Brain microvascular endothelial cell (primary cell): ENCODE measurements at regions not wholly inside any gene's neighbourhood (a gene's known extent, or its start where the extent isn't known, plus 50 kb on each side); places are given as distances from the start of the nearest gene placed in this dataset.
A peak's percentile ranks its signal among the peaks of the same experiment; 100 is the strongest.

Source experiments
- DNase-seq: peaks from one replicate; pipeline ENCODE4 v3.0.0-alpha.2; 2020
- H3K27ac ChIP-seq: fragments of 250-450 bp; sonication (Bioruptor Pico); 2 replicates; pipeline ENCODE4 v1.5.1; 2020; ENCODE audit warnings: mild to moderate bottlenecking, moderate library complexity
- H3K27me3 ChIP-seq: fragments of 250-450 bp; sonication (Bioruptor Pico); replicated peaks from 2 replicates; pipeline ENCODE4 v1.5.1; 2020; ENCODE audit warnings: mild to moderate bottlenecking
- H3K36me3 ChIP-seq: fragments of 250-450 bp; sonication (Bioruptor Pico); replicated peaks from 2 replicates; pipeline ENCODE4 v1.5.1; 2020; ENCODE audit warnings: mild to moderate bottlenecking
- H3K4me3 ChIP-seq: 2 replicates; pipeline ENCODE4 v1.5.1; 2011; ENCODE audit warnings: low read depth, mild to moderate bottlenecking, control low read depth, low read length, moderate library complexity
- in situ Hi-C: cut with HindIII; loops from 2 replicates; pipeline ENCODE4 v1.10.0; 2017; ENCODE audit warnings: low sequenced_read_pairs, low pct_ligation_motif_present
- TF ChIP-seq, protein P1 (sequence below): IDR thresholded peaks from 2 replicates; pipeline ENCODE4 v1.5.1; 2011; ENCODE audit warnings: low read depth, mild to moderate bottlenecking, moderate library complexity, low read length, control low read depth, inconsistent platforms; ENCODE audit errors: missing control alignments

DNA sequence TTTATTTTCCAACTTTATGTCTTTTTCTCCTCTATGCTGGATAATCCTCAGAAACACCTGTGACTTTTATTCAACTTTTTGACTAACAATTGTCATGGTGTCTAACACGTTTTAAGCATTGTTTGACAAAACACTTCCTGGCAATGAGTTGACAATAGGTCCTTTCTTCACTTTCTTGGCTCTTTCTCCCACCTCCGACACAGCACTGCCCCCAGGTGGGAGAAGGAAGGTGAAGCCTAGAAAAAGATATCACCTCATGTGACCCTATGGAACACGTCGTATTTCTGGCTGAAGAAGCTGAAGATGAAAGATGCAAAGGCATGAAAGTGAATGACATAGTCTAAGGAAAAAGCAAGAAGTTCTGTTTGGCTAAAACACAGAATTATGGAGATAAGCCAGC is 430.0 kb downstream of the ETNK1 start:
- DNase-seq, result no peak
- in situ Hi-C loops, result no loop called here
- Histone ChIP-seq H3K27me3 (no peaks in the 10 kb centered on the region), H3K4me3 (no peak overlapping the region), H3K36me3 (no peaks in the 10 kb centered on the region), H3K27ac (no peak overlapping the region)
- TF ChIP-seq, protein P1, sequence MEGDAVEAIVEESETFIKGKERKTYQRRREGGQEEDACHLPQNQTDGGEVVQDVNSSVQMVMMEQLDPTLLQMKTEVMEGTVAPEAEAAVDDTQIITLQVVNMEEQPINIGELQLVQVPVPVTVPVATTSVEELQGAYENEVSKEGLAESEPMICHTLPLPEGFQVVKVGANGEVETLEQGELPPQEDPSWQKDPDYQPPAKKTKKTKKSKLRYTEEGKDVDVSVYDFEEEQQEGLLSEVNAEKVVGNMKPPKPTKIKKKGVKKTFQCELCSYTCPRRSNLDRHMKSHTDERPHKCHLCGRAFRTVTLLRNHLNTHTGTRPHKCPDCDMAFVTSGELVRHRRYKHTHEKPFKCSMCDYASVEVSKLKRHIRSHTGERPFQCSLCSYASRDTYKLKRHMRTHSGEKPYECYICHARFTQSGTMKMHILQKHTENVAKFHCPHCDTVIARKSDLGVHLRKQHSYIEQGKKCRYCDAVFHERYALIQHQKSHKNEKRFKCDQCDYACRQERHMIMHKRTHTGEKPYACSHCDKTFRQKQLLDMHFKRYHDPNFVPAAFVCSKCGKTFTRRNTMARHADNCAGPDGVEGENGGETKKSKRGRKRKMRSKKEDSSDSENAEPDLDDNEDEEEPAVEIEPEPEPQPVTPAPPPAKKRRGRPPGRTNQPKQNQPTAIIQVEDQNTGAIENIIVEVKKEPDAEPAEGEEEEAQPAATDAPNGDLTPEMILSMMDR, result peak; percentile 73

DNA sequence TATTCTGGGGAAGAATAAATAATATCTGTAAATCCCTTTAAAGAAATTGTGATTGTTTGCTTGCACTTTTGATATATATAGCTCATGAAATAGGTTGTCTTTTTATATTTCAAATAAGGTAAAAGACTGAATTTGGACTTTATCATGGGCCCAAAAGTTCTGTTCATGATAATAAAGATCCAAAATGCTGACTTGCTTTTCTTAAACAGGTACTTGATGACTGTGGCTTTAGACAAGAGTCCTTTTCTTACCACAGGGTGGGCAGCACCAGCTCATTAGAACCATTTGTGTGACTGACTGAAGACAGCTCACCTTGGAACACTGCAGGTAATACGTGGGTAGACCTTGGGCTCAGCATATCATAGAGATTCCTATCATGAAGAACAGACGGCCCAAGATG is 432.6 kb downstream of the ETNK1 start:
- in situ Hi-C loops, result no loop called here
- no peaks in the 10 kb centered on the region for H3K36me3 ChIP-seq
- H3K27me3 ChIP-seq, result no peaks in the 10 kb centered on the region
- TF ChIP-seq, protein P1, result no peak
- no peak overlapping the region for H3K27ac ChIP-seq
- H3K4me3 ChIP-seq, result no peak overlapping the region
- no peak for DNase-seq

DNA sequence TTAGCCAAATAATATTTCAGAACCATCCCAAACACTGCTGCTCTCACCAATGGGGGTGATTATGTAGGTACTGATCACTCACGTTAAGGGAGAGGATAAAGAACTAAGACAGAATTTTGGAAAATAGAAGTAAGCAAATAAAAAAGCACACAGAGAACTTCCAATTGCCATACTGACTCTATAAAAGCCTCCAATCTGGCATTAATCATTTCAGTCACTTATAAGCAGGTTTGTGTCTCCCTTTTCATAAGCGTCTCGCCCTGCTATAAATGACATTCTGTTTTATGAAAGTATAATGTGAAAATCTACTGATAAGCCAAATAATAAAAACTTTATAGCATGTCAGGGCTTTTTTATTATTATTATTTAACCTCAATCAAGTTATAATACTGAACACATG is 435.2 kb downstream of the ETNK1 start:
- Histone ChIP-seq H3K4me3 (no peak overlapping the region), H3K36me3 (no peaks in the 10 kb centered on the region), H3K27ac (no peak overlapping the region), H3K27me3 (no peaks in the 10 kb centered on the region)
- TF ChIP-seq, protein P1, result no peak
- no peak for DNase-seq
- in situ Hi-C loops, result no loop called here

DNA sequence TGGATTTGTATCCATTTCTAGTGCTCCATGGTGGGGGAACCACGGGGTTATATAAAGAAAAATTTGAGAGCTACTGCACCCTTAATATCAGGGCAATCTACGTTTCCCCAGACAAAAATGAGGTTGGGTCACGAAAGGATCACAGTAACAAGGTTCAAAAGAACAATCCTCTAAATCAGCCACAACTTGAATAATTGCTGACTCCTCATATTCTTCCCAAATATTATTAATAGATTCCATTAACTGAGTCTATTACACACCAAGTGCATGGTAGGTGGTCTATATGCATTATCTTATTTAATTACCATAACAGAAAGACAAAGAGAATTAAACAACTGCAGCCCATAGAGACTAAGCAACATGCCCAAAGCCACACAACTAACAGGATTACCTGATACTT is 438.2 kb downstream of the ETNK1 start:
- TF ChIP-seq, protein P1, result no peak
- no peak for DNase-seq
- in situ Hi-C loops, result no loop called here
- H3K4me3 ChIP-seq, result no peak overlapping the region
- H3K36me3 ChIP-seq, result no peaks in the 10 kb centered on the region
- no peaks in the 10 kb centered on the region for H3K27me3 ChIP-seq
- H3K27ac ChIP-seq, result no peak overlapping the region

DNA sequence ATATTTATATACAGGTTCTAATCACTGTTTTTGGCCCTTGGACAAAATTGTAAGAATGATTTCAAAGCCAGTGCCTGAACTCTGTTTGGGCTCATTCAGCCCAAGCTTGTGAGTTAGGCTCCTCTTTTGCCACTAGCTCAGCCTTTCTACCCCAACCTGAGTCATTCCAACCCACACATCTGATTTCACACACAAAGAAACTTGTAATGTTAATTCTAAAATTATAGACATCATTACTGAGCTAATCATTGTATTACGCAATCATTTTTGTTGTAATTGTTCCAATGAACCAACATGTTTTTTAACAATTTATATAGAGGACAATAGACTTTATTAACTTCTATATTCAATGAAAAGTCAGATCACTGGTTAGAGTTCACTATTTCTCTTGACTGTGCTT is 441.1 kb downstream of the ETNK1 start:
- H3K4me3 ChIP-seq, result no peak overlapping the region
- no peaks in the 10 kb centered on the region for H3K36me3 ChIP-seq
- TF ChIP-seq, protein P1, result no peak
- in situ Hi-C loops, result no loop called here
- H3K27ac ChIP-seq, result no peak overlapping the region
- DNase-seq, result no peak
- no peaks in the 10 kb centered on the region for H3K27me3 ChIP-seq

DNA sequence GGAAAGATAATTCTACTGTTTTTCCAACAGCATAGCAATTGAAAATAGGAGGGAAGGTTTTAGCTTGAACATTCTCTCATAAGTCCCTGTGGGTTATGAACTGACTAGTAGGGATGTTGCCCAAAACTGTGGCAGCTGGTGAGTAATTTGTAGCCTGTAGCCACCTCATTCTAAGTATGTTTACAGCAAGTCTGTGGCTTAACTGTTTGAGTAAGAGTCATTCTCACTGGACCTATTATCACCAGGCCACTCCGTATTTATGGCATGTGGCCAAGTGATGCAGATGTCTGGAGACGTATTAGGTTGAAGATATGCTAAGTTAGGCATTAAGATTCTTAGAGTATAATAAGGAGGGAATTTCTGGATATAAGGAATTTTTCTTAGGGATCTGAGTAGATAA is 458.3 kb downstream of the ETNK1 start:
- DNase-seq, result peak; percentile 97
- in situ Hi-C loops, result no loop called here
- TF ChIP-seq, protein P1, result no peak
- Histone ChIP-seq H3K27ac (no peak overlapping the region), H3K27me3 (no peaks in the 10 kb centered on the region), H3K4me3 (no peak overlapping the region), H3K36me3 (no peaks in the 10 kb centered on the region)
